H1 (cell line): ENCODE measurements at regions not wholly inside any gene's neighbourhood (a gene's known extent, or its start where the extent isn't known, plus 50 kb on each side); places are given as distances from the start of the nearest gene placed in this dataset.

ENCODE experiments used
- CTCF ChIA-PET: fragments of 300-600 bp; sonication (Branson Sonifier 250); formaldehyde crosslinking; loops from one replicate; lab custom pipeline; 2021; ENCODE audit not compliant: partially characterized antibody; lab: Charles Lee
- POLR2A ChIA-PET: fragments of 300-600 bp; sonication (Branson Sonifier 250); formaldehyde crosslinking; loops from one replicate; lab custom pipeline; 2021; ENCODE audit warnings: inconsistent platforms; ENCODE audit not compliant: partially characterized antibody; lab: Charles Lee
- DNase-seq, 2 experiments: peaks; one replicate each; pipeline versions ENCODE4 v3.0.0 to v3.0.0-alpha.2; 2010 to 2022; ENCODE audit warnings: low spot score in 2 of 2, low read depth in 1 of 2, mixed read lengths in 1 of 2
- FAIRE-seq: peaks from 2 replicates; lab custom pipeline; 2011; peaks lifted over from hg19 to GRCh38; lab: Jason Lieb, UNC
- H2AFZ ChIP-seq: 2 replicates; pipeline ENCODE4 v1.8.1; 2012; ENCODE audit warnings: low read length, inconsistent platforms
- H2AK5ac ChIP-seq: 2 replicates; pipeline ENCODE4 v1.6.1; 2013; ENCODE audit warnings: low read depth, low read length
- H2BK120ac ChIP-seq: replicated peaks from 2 replicates; pipeline ENCODE3; 2013; ENCODE audit warnings: low read depth, low read length, inconsistent platforms
- H2BK12ac ChIP-seq: 2 replicates; pipeline ENCODE4 v1.6.1; 2013; ENCODE audit warnings: low read depth, low read length
- H2BK15ac ChIP-seq: 2 replicates; pipeline ENCODE4 v1.6.1; 2013; ENCODE audit warnings: low read length
- H2BK20ac ChIP-seq: 2 replicates; pipeline ENCODE4 v1.6.1; 2013; ENCODE audit warnings: low read length
- H2BK5ac ChIP-seq: 2 replicates; pipeline ENCODE4 v1.6.1; 2013; ENCODE audit warnings: low read depth, low read length
- H3K14ac ChIP-seq: 2 replicates; pipeline ENCODE4 v1.6.1; 2013; ENCODE audit warnings: inconsistent platforms; ENCODE audit not compliant: insufficient read length
- H3K18ac ChIP-seq: 2 replicates; pipeline ENCODE4 v1.6.1; 2013; ENCODE audit warnings: low read length; ENCODE audit errors: extremely low read depth
- H3K23ac ChIP-seq: 2 replicates; pipeline ENCODE4 v1.6.1; 2013; ENCODE audit warnings: inconsistent platforms; ENCODE audit not compliant: insufficient read length
- H3K23me2 ChIP-seq: 2 replicates; pipeline ENCODE4 v1.6.1; 2013; ENCODE audit warnings: low read depth, low read length
- H3K27ac ChIP-seq: 2 replicates; pipeline ENCODE4 v1.6.1; 2011; ENCODE audit warnings: low read depth, low read length, inconsistent platforms
- H3K27me3 ChIP-seq, 4 experiments: replicated peaks in 1 of 4; 1 replicate in 1 of 4; 2 replicates in 3 of 4; pipeline versions ENCODE4 v1.6.1 to v1.8.1; 2011 to 2013; ENCODE audit warnings: low read length in 3 of 4, mild to moderate bottlenecking in 3 of 4, inconsistent platforms in 2 of 4, mixed read lengths in 2 of 4, moderate library complexity in 1 of 4; ENCODE audit not compliant: control insufficient read depth in 3 of 4, insufficient read depth in 3 of 4; ENCODE audit errors: extremely low read depth in 1 of 4
- H3K36me3 ChIP-seq, 4 experiments: 2 replicates each; pipeline versions ENCODE4 v1.6.1 to v1.8.1; 2011 to 2013; ENCODE audit warnings: mild to moderate bottlenecking in 4 of 4, low read length in 3 of 4, moderate library complexity in 2 of 4, control low read depth in 1 of 4, inconsistent platforms in 1 of 4; ENCODE audit not compliant: insufficient read depth in 4 of 4, control insufficient read depth in 2 of 4
- H3K4ac ChIP-seq: replicated peaks from 2 replicates; pipeline ENCODE3; 2013; ENCODE audit warnings: low read length, low read depth, mixed read lengths, inconsistent platforms; ENCODE audit not compliant: insufficient read length
- H3K4me1 ChIP-seq, 4 experiments: replicated peaks in 1 of 4; 1 replicate in 1 of 4; 2 replicates in 3 of 4; pipeline versions ENCODE4 v1.6.1 to v1.8.1; 2011 to 2013; ENCODE audit warnings: low read length in 3 of 4, inconsistent platforms in 2 of 4, mixed read lengths in 1 of 4; ENCODE audit not compliant: insufficient read depth in 4 of 4, control insufficient read depth in 3 of 4
- H3K4me2 ChIP-seq, 2 experiments: 2 replicates each; pipeline versions ENCODE4 v1.6.1 to v1.8.1; 2011 to 2013; ENCODE audit warnings: low read depth in 2 of 2, low read length in 2 of 2, control low read depth in 1 of 2, inconsistent platforms in 1 of 2, mild to moderate bottlenecking in 1 of 2; ENCODE audit not compliant: insufficient read depth in 1 of 2
- H3K4me3 ChIP-seq, 4 experiments: fragments of 200-600, 300-600 bp in 1 of 4; sonication (generic), shearing (Covaris generic), sonication (Bioruptor Twin) in 1 of 4; 2 replicates each; pipeline versions ENCODE4 v1.5.1 to v1.8.1; 2011 to 2016; ENCODE audit warnings: low read length in 4 of 4, low read depth in 3 of 4, control low read depth in 2 of 4, inconsistent platforms in 2 of 4, mild to moderate bottlenecking in 2 of 4, mixed read lengths in 1 of 4, moderate library complexity in 1 of 4; ENCODE audit not compliant: insufficient read depth in 2 of 4; ENCODE audit errors: extremely low read depth in 1 of 4
- H3K56ac ChIP-seq: replicated peaks from 2 replicates; pipeline ENCODE3; 2013; ENCODE audit warnings: low read depth, mild to moderate bottlenecking, mixed read lengths, low read length, inconsistent platforms; ENCODE audit not compliant: insufficient read length
- H3K79me1 ChIP-seq: 2 replicates; pipeline ENCODE4 v1.6.1; 2013; ENCODE audit warnings: low read depth, low read length, control low read depth
- H3K79me2 ChIP-seq, 2 experiments: 2 replicates each; pipeline versions ENCODE4 v1.6.1 to v1.8.1; 2012 to 2013; ENCODE audit warnings: low read length in 2 of 2, mild to moderate bottlenecking in 2 of 2, inconsistent platforms in 1 of 2; ENCODE audit not compliant: insufficient read depth in 2 of 2, control insufficient read depth in 1 of 2
- H3K9ac ChIP-seq, 4 experiments: replicated peaks in 1 of 4; 1 replicate in 1 of 4; 2 replicates in 3 of 4; pipeline versions ENCODE4 v1.6.1 to v1.8.1; 2011 to 2013; ENCODE audit warnings: low read depth in 3 of 4, low read length in 3 of 4, control low read depth in 2 of 4, mild to moderate bottlenecking in 2 of 4, moderate library complexity in 2 of 4, inconsistent platforms in 1 of 4; ENCODE audit errors: extremely low read depth in 1 of 4
- H3K9me3 ChIP-seq, 2 experiments: 2 replicates each; pipeline versions ENCODE4 v1.6.1 to v1.8.1; 2012 to 2013; ENCODE audit warnings: mild to moderate bottlenecking in 2 of 2, moderate library complexity in 2 of 2, control low read depth in 1 of 2, inconsistent platforms in 1 of 2, low read depth in 1 of 2, low read length in 1 of 2, mixed read lengths in 1 of 2; ENCODE audit not compliant: insufficient read depth in 2 of 2
- H4K20me1 ChIP-seq, 2 experiments: replicated peaks in 1 of 2; 2 replicates each; pipeline versions ENCODE3 to v1.8.1; 2011 to 2013; ENCODE audit warnings: inconsistent platforms in 2 of 2, low read length in 2 of 2, mild to moderate bottlenecking in 1 of 2; ENCODE audit not compliant: insufficient read depth in 2 of 2, control insufficient read depth in 1 of 2
- H4K5ac ChIP-seq: 2 replicates; pipeline ENCODE4 v1.6.1; 2013; ENCODE audit warnings: low read length, low read depth, mixed read lengths, inconsistent platforms; ENCODE audit not compliant: insufficient read length
- H4K8ac ChIP-seq: 2 replicates; pipeline ENCODE4 v1.8.0; 2013; ENCODE audit warnings: mild to moderate bottlenecking, moderate library complexity, low read length, inconsistent platforms; ENCODE audit not compliant: insufficient read depth; ENCODE audit errors: extremely low read depth
- H4K91ac ChIP-seq: replicated peaks from 2 replicates; pipeline ENCODE3; 2013; ENCODE audit warnings: low read length, mixed read lengths, inconsistent platforms; ENCODE audit not compliant: insufficient read length
- RAD21 ChIP-seq, 2 experiments: IDR thresholded peaks in 1 of 2; conservative IDR thresholded peaks in 1 of 2; 2 replicates each; pipeline ENCODE4 v1.6.1; 2011; ENCODE audit warnings: low read depth in 2 of 2, low read length in 2 of 2, improper control_type of control experiment in 1 of 2, inconsistent platforms in 1 of 2, mild to moderate bottlenecking in 1 of 2, moderate library complexity in 1 of 2
- RXRA ChIP-seq: IDR thresholded peaks from 2 replicates; pipeline ENCODE4 v1.6.1; 2011; ENCODE audit warnings: low read depth, mild to moderate bottlenecking, low read length, moderate library complexity; ENCODE audit not compliant: insufficient read depth
- WGBS, 2 experiments: shearing (Covaris generic) in 1 of 2; methylation state at CpG; one replicate each; pipeline versions ENCODE4 v1.1.6 to v1.1.7; 2013 to 2015; ENCODE audit warnings: low lambda C conversion rate in 2 of 2, mixed read lengths in 2 of 2, inconsistent platforms in 1 of 2, low coverage in 1 of 2, missing lambda C conversion rate in 1 of 2; ENCODE audit not compliant: insufficient replicate concordance in 2 of 2, insufficient coverage in 1 of 2, insufficient read length in 1 of 2; ENCODE audit errors: extremely low coverage in 1 of 2, missing lambda C conversion rate in 1 of 2; 5-methylcytosine and 5-hydroxymethylcytosine counted together
- TF ChIP-seq, protein P1 (sequence below), 3 experiments: IDR thresholded peaks; 1 replicate in 2 of 3; 2 replicates in 1 of 3; pipeline versions ENCODE4 v1.5.1 to v1.6.1; 2011; ENCODE audit warnings: low read length in 3 of 3, mild to moderate bottlenecking in 3 of 3, inconsistent platforms in 2 of 3, low read depth in 1 of 3, moderate library complexity in 1 of 3; ENCODE audit not compliant: insufficient read depth in 1 of 3; ENCODE audit errors: control extremely low read depth in 1 of 3

DNA sequence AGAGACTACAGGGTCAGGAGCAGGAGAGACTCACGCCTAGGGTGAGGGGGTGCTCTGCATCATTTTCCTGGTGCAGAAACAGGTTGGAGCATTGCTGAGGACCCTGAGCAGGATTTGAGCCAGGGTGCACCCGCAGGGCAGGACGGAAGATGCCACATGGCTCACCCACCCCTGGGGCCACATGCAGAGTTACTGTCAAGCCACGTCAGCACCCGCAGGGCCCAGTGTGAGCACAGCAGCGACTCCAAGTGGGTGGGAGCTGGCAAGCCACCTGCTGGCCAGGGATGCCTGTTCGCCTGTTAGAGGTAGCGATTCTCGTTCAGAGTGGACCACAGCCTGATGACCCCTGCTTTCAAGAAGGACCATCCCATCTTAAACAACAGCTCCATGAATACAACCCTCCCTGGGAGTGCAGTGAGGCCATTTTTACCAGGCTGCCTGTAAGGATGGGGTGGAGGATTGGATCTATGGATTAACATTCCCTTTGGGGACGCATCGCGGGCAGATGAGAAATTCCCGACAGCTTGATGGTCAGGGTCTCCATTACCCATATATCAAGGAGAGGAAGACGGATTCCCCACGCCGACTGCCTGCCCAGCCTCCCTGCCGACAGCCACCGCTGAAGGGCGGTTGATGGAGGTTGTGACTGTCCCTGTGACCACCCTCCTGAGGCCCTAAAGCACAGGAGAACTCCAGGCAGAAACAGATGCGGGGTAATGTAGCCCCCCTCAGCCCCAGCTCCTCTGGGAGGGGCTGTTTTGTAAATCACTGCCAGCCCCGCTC is 101.1 kb upstream of the RET start:
- H2AK5ac ChIP-seq: no peak overlapping the region
- H4K5ac ChIP-seq: no peak overlapping the region
- no peak overlapping the region for H3K4me3 ChIP-seq
- H3K4me1 ChIP-seq: peaks cover 0 to 4% (median 0%) of the 10 kb centered on the region in 4 experiments; a peak in 2 of 7 replicates
- H3K9me3 ChIP-seq: no peaks in the 10 kb centered on the region
- FAIRE-seq (no peak), DNase-seq (no peak)
- TF ChIP-seq RXRA (no peak), RAD21 (IDR thresholded peaks at IDR 0.05 in 1 of 2, conservative IDR thresholded peaks at IDR 0.05 in 1 of 2; ENCODE audit: low read depth in 2 of 2, low read length in 2 of 2) (peak in 1 of 2 experiments; percentile 28; a peak in 1 of 4 replicates)
- TF ChIP-seq, protein P1, sequence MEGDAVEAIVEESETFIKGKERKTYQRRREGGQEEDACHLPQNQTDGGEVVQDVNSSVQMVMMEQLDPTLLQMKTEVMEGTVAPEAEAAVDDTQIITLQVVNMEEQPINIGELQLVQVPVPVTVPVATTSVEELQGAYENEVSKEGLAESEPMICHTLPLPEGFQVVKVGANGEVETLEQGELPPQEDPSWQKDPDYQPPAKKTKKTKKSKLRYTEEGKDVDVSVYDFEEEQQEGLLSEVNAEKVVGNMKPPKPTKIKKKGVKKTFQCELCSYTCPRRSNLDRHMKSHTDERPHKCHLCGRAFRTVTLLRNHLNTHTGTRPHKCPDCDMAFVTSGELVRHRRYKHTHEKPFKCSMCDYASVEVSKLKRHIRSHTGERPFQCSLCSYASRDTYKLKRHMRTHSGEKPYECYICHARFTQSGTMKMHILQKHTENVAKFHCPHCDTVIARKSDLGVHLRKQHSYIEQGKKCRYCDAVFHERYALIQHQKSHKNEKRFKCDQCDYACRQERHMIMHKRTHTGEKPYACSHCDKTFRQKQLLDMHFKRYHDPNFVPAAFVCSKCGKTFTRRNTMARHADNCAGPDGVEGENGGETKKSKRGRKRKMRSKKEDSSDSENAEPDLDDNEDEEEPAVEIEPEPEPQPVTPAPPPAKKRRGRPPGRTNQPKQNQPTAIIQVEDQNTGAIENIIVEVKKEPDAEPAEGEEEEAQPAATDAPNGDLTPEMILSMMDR (IDR thresholded peaks at IDR 0.05; ENCODE audit: control extremely low read depth in 1 of 3, insufficient read depth in 1 of 3, low read depth in 1 of 3, low read length in 3 of 3): peak in 2 of 3 experiments; percentile 36 to 42; a peak in 2 of 4 replicates
- H3K4me2 ChIP-seq: no peak overlapping the region
- H3K79me1 ChIP-seq: no peaks in the 10 kb centered on the region
- H2BK15ac ChIP-seq: no peak overlapping the region; the same call in 1 of the 2 replicates
- no peak overlapping the region for H2BK120ac ChIP-seq
- no peaks in the 10 kb centered on the region for H3K23me2 ChIP-seq
- H4K8ac ChIP-seq: peak overlapping the region; percentile 35; the same call in 1 of the 2 replicates
- peaks cover 0 to 1% of the 10 kb centered on the region in 2 experiments for H4K20me1 ChIP-seq
- no peak overlapping the region for H2AFZ ChIP-seq
- H3K56ac ChIP-seq: no peak overlapping the region
- no peak overlapping the region for H3K23ac ChIP-seq
- no peak overlapping the region for H3K14ac ChIP-seq
- no peak overlapping the region for H3K4ac ChIP-seq
- H3K79me2 ChIP-seq: no peaks in the 10 kb centered on the region
- no peak overlapping the region for H3K18ac ChIP-seq
- H4K91ac ChIP-seq: peak overlapping the region; percentile 42
- no peak overlapping the region for H3K27ac ChIP-seq
- H2BK20ac ChIP-seq: no peak overlapping the region
- H3K27me3 ChIP-seq: no peaks in the 10 kb centered on the region; a peak in 1 of 7 replicates
- H3K9ac ChIP-seq: no peak overlapping the region
- POLR2A ChIA-PET: no interaction called here
- CTCF ChIA-PET: interaction anchor here (0.9 to 1.5 kb wide), 5 partner anchors 15 to 195 kb away, joined by 3 to 4 read pairs (median 3); no protein-coding TSS in a partner anchor
- 0 out of 2 replicates have a peak overlapping the region, but pooled peaks have one; percentile 5 for H2BK12ac ChIP-seq
- no peaks in the 10 kb centered on the region for H3K36me3 ChIP-seq
- WGBS, 2 experiments: 87% methylated on average over 20 of the region's 21 CpGs; no CpG with 5 or more reads in 1 of the 2 experiments
- H2BK5ac ChIP-seq: no peak overlapping the region
